ENCODE measurements at regions not wholly inside any gene's neighbourhood (a gene's known extent, or its start where the extent isn't known, plus 50 kb on each side); places are given as distances from the start of the nearest gene placed in this dataset.

DNA sequence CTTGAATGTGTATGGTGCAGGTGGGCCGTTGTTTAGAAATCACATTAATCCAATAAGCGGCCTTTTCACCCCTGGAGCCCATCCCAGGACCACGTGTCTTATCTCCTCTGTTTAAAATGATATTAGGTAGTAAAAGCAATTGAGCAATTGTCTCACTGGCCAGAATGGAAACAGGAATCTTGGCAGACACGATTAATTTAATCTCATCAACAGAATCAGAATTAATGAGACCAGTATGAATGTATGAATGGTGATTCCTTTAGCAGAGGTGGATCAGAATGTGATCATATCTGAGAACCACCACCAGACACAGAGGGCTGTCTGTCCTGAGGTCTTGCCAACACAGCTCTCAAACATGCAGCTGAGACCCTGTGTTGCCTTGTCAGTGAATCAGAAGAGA lies 1591.4 kb downstream of the REEP3 start:
- intact Hi-C loops (cut with micrococcal nuclease), result no loop called here
- Mint-ChIP-seq H3K9me3 (peaks cover 41% of the 10 kb centered on the region), H3K4me3 (no peak overlapping the region), H3K4me1 (ENCODE audit: low read depth) (no peaks in the 10 kb centered on the region), H3K27ac (no peak overlapping the region), H3K36me3 (ENCODE audit: low read depth) (no peaks in the 10 kb centered on the region), H3K27me3 (no peaks in the 10 kb centered on the region)

DNA sequence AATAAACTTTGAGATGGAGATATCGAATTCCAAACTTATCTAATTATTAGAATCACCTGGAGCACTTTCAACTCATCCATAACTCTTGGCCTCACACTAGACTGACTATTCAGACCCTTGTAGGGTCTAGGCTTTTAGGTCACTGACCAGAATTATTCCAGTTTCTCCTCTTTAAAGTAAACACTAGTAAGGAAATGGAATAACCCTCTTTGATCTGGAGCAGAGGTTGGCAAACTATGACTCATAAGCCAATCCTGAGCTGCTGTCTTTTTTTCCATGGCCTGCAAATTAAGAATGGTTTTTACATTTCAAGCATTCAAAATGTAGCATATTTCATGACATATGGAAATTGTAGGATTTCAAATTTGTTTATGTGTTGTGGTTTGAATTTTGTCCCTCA lies 1601.9 kb downstream of the REEP3 start:
- Mint-ChIP-seq H3K36me3 (ENCODE audit: low read depth) (no peaks in the 10 kb centered on the region), H3K4me3 (no peak overlapping the region), H3K4me1 (ENCODE audit: low read depth) (no peaks in the 10 kb centered on the region), H3K9me3 (no peaks in the 10 kb centered on the region), H3K27ac (no peak overlapping the region), H3K27me3 (no peaks in the 10 kb centered on the region)
- intact Hi-C loops (cut with micrococcal nuclease), result no loop called here

DNA sequence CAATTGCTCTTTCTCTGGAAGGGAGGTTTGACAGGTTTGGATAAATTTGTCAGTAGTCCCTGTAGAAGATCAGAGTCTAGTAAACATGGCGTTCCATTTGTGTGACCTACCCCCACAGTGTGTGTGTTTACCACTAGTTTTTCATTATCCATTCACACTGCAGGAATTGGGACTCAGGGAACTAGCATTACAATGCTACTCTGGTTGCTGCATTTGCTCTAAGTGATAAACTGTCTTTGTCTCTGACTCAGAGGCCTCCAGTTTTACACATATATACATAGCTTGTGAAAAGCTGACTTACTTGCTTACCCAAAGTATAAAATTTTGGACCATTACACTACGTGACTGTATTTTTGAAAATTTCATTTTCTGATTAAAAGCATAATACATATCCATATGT lies 1604.0 kb downstream of the REEP3 start:
- no peaks in the 10 kb centered on the region for H3K36me3 Mint-ChIP-seq (ENCODE audit: low read depth)
- H3K4me3 Mint-ChIP-seq, result no peak overlapping the region
- no peak overlapping the region for H3K27ac Mint-ChIP-seq
- no peaks in the 10 kb centered on the region for H3K4me1 Mint-ChIP-seq (ENCODE audit: low read depth)
- intact Hi-C loops (cut with micrococcal nuclease), result no loop called here
- no peaks in the 10 kb centered on the region for H3K27me3 Mint-ChIP-seq
- H3K9me3 Mint-ChIP-seq, result no peaks in the 10 kb centered on the region

DNA sequence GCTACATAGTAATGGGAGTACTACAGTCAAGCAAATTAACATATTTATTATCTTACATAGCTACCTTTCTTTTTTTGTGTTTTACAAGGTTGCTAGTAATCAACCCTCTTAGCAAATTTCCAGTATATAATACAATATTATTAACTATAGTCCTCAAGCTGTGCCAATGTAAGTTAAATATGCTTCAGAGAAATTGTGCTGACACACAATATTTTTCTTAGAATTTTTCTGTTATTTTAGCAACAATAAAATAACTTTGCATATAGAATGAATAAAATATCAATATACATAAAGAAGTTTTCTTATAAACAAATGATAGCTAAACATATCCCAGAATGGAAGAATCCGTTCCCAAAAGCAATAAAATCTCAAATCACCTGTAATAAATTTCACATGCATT lies 1605.1 kb downstream of the REEP3 start:
- H3K36me3 Mint-ChIP-seq (ENCODE audit: low read depth), result no peaks in the 10 kb centered on the region
- H3K27ac Mint-ChIP-seq, result no peak overlapping the region
- no peaks in the 10 kb centered on the region for H3K27me3 Mint-ChIP-seq
- intact Hi-C loops (cut with micrococcal nuclease), result no loop called here
- no peaks in the 10 kb centered on the region for H3K4me1 Mint-ChIP-seq (ENCODE audit: low read depth)
- H3K4me3 Mint-ChIP-seq, result no peak overlapping the region
- no peaks in the 10 kb centered on the region for H3K9me3 Mint-ChIP-seq

DNA sequence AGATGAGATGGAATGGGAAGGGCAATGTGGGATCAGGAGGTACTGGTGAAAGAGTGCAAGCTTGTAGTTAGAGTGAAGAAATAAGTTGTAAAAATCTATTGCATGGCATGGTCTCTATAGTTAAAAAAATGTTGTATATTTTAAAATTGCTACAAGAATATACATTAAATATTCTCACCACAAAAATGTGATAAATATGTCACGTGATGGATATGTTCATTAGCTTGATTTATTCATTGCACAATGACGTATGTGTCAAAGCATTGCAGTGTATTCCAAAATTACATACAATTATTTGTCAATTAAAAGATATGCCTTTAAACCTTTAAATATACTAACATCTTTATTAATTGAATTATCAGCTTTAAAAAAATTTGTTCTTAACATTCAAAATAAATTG lies 1607.1 kb downstream of the REEP3 start:
- intact Hi-C loops (cut with micrococcal nuclease), result no loop called here
- Mint-ChIP-seq H3K27me3 (no peaks in the 10 kb centered on the region), H3K4me1 (ENCODE audit: low read depth) (no peaks in the 10 kb centered on the region), H3K27ac (no peak overlapping the region), H3K36me3 (ENCODE audit: low read depth) (no peaks in the 10 kb centered on the region), H3K9me3 (no peaks in the 10 kb centered on the region), H3K4me3 (no peak overlapping the region)

DNA sequence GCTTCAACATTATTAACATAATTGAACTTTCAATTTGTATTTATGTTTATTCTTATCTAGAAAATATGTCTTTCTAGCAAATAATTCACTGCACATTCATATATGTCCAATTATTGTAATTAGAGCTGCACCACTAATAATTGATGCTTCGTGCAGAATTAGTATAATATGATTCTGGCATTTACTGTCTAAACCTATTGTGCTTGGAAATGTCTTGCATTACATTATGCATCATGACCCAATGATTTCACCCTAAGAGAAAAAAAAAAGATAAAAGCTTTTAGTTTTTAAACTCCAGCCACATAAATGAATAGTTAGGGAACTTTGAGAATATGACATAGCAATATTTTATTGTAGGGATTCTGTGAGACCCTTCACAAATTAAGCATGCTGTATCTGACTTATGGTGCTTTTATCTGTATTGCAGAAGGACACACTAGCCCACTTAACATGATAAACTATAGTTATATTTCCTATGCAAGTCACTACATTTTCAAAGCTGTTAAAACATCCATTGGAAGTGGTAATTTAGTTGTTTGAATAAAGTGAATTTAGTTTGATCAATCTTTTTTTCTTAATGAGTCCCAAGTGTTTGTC lies 1609.1 kb downstream of the REEP3 start:
- no peak overlapping the region for H3K27ac Mint-ChIP-seq
- intact Hi-C loops (cut with micrococcal nuclease), result no loop called here
- no peaks in the 10 kb centered on the region for H3K9me3 Mint-ChIP-seq
- no peak overlapping the region for H3K4me3 Mint-ChIP-seq
- H3K36me3 Mint-ChIP-seq (ENCODE audit: low read depth), result no peaks in the 10 kb centered on the region
- H3K27me3 Mint-ChIP-seq, result no peaks in the 10 kb centered on the region
- no peaks in the 10 kb centered on the region for H3K4me1 Mint-ChIP-seq (ENCODE audit: low read depth)

DNA sequence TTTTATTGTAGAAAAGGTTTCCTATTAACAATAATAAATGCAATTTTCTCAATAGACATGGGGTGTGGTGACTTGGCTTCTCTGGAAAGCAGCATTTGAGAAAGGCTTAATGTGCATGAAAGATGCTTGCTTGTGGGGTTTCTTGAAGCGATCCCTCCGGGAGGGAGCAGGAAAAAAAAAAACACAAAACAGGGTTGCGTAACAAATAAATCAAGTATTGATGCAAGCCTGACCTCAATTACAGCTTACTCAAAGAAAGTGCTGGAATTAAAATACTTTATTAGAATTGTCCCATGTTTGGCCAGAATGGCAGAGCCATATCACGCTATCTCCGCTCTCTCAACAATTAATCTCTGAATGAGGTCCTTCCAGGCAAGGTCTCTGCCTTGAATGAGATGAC lies 1612.5 kb downstream of the REEP3 start:
- no peaks in the 10 kb centered on the region for H3K36me3 Mint-ChIP-seq (ENCODE audit: low read depth)

DNA sequence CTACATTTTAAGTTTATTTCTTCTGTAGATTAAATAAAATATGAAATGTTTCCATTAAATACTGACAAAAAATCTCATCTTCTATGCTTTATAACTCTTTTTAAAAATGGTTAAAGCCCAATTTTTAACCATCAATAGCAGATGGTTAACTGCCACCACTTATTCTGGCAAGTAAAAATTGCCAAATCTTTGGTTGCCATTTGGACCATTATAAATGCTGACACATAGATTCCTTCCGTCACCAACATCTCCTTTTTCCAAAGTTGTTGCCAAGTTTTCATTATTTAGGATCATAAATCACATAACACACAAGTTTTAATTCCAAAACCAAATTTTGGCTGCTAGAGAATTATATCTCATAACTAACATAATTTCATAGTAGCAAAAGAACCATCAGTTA lies 1614.3 kb downstream of the REEP3 start:
- H3K4me1 Mint-ChIP-seq (ENCODE audit: low read depth), result no peaks in the 10 kb centered on the region
- intact Hi-C loops (cut with micrococcal nuclease), result no loop called here

More for the DNA sequence above, 1612.5 kb downstream of the REEP3 start:
- intact Hi-C loops (cut with micrococcal nuclease), result no loop called here
- H3K9me3 Mint-ChIP-seq, result no peaks in the 10 kb centered on the region
- H3K4me1 Mint-ChIP-seq (ENCODE audit: low read depth), result no peaks in the 10 kb centered on the region
- no peak overlapping the region for H3K4me3 Mint-ChIP-seq
- H3K27me3 Mint-ChIP-seq, result no peaks in the 10 kb centered on the region
- no peak overlapping the region for H3K27ac Mint-ChIP-seq

DNA sequence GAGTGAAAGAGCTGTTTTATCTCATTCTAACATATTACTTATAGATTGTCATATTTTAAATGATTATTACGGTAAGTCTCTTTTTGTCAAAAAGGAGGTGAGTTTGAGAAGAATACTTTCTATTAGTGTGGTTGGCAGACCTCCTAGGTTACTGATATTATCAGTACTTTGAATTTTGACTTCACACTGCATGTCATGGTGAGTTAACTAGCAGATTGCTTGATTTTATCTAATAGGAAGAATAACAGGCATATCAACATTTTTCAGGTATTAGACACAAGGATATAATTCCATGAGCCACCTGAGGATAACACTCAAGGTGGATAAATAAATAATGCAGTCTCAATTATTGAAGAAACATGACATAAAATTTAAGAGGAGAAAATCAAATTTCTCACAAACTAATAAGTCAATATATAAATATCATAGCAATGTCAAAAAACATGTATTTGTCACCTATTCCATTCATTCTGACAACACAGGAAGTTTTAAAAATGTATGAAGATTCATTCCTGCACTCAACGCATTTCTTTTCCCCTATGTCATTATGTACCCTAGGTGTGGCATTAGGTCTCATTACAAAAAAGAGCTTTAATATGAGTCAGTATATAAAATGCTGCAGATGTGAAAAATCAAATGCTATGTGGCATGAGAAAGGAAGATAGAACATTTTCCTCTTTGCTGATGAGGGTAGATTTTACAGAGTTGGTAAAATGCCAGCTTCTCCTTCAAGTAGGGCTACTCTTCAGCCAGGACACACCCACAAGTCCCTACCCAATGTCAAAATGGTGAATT lies 1621.6 kb downstream of the REEP3 start:
- no peak overlapping the region for H3K4me3 Mint-ChIP-seq
- no peaks in the 10 kb centered on the region for H3K4me1 Mint-ChIP-seq (ENCODE audit: low read depth)
- intact Hi-C loops (cut with micrococcal nuclease), result no loop called here
- no peaks in the 10 kb centered on the region for H3K27me3 Mint-ChIP-seq
- H3K36me3 Mint-ChIP-seq (ENCODE audit: low read depth), result no peaks in the 10 kb centered on the region
- H3K27ac Mint-ChIP-seq, result no peak overlapping the region
- H3K9me3 Mint-ChIP-seq, result no peaks in the 10 kb centered on the region

More for the DNA sequence above, 1614.3 kb downstream of the REEP3 start:
- no peaks in the 10 kb centered on the region for H3K9me3 Mint-ChIP-seq
- H3K27me3 Mint-ChIP-seq, result no peaks in the 10 kb centered on the region
- no peak overlapping the region for H3K27ac Mint-ChIP-seq
- H3K4me3 Mint-ChIP-seq, result no peak overlapping the region
- no peaks in the 10 kb centered on the region for H3K36me3 Mint-ChIP-seq (ENCODE audit: low read depth)

DNA sequence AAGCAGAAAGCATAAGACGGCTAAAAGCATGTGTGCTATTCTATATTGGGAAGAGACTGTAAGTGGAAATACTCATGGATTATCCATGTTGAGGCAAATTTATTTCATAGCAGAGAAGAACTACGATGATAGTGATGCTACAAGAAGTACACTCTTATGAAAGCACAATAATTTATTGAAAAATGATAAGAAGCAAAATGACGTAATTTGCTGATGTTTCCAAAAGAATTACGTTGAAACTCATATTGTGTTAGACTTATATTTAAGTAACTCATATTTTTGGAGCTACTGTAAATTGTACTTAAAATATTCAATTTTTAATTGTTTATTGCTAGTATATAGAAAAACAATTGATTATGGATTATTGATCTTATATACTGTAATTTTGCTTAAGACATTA lies 1622.5 kb downstream of the REEP3 start:
- Mint-ChIP-seq H3K27me3 (no peaks in the 10 kb centered on the region), H3K4me1 (ENCODE audit: low read depth) (no peaks in the 10 kb centered on the region), H3K4me3 (no peak overlapping the region), H3K27ac (no peak overlapping the region), H3K36me3 (ENCODE audit: low read depth) (no peaks in the 10 kb centered on the region), H3K9me3 (no peaks in the 10 kb centered on the region)
- intact Hi-C loops (cut with micrococcal nuclease), result no loop called here

DNA sequence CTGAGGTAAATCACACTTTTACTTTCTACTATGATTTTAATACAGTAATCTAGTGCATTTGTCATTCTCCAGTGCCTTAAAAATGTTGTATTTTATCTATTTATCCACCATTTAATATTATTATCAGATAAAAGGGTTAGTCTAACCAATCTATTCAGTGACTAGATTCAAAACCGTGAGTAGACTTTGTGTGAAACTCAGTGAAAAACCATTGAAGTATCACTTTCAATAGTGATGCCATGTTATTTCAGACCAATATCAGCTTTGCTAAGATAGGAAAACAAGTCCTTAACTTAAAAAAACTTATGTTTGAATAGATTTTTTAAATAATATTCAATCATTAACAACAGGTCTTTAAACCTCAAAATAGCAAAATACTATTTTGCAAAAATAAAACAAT lies 1628.7 kb downstream of the REEP3 start:
- intact Hi-C loops (cut with micrococcal nuclease), result no loop called here
- Mint-ChIP-seq H3K9me3 (no peaks in the 10 kb centered on the region), H3K36me3 (ENCODE audit: low read depth) (no peaks in the 10 kb centered on the region), H3K4me1 (ENCODE audit: low read depth) (no peaks in the 10 kb centered on the region), H3K27ac (no peak overlapping the region), H3K4me3 (no peak overlapping the region), H3K27me3 (no peaks in the 10 kb centered on the region)

DNA sequence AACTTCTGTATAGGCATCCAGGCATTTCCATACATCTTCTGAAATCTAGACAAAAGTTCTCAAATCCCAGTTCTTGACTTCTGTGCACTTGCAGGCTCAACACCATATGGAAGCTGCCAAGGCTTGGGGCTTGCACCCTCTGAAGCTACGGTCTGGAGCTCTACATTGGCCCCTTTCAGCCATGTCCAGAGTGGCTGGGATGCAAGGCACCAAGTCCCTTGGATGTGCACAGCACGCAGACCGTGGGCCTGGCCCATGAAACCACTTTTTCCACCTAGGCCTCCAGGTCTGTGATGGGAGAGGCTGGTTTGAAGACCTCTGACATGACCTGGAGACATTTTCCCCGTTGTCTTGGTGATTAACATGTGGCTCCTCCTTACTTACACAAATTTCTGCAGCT lies 1645.1 kb downstream of the REEP3 start:
- H3K27ac Mint-ChIP-seq, result no peak overlapping the region
- H3K27me3 Mint-ChIP-seq, result no peaks in the 10 kb centered on the region
- H3K9me3 Mint-ChIP-seq, result peaks cover 24% of the 10 kb centered on the region
- no peaks in the 10 kb centered on the region for H3K36me3 Mint-ChIP-seq (ENCODE audit: low read depth)
- no peak overlapping the region for H3K4me3 Mint-ChIP-seq
- no peaks in the 10 kb centered on the region for H3K4me1 Mint-ChIP-seq (ENCODE audit: low read depth)
- intact Hi-C loops (cut with micrococcal nuclease), result no loop called here

DNA sequence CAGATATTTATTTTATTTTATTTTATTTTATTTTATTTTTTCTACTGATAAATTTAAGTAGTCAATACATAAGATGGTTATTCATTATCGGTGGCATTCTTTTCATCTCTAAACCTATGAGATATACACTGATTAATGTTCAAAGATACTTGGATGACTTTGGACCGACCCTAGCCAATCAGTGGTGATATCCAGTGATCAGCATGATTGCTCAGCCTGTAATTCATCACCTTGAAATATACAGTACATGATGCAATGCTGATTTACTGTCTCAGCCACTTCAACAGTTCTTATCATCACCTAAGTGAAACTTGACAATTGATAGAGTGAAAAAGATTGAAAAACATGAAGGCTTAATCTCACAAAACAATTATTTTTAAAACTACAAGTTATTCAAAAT lies 1651.0 kb downstream of the REEP3 start:
- no peak overlapping the region for H3K27ac Mint-ChIP-seq
- no peaks in the 10 kb centered on the region for H3K4me1 Mint-ChIP-seq (ENCODE audit: low read depth)
- H3K9me3 Mint-ChIP-seq, result peaks cover 35% of the 10 kb centered on the region
- intact Hi-C loops (cut with micrococcal nuclease), result no loop called here
- H3K36me3 Mint-ChIP-seq (ENCODE audit: low read depth), result no peaks in the 10 kb centered on the region
- no peak overlapping the region for H3K4me3 Mint-ChIP-seq
- no peaks in the 10 kb centered on the region for H3K27me3 Mint-ChIP-seq

DNA sequence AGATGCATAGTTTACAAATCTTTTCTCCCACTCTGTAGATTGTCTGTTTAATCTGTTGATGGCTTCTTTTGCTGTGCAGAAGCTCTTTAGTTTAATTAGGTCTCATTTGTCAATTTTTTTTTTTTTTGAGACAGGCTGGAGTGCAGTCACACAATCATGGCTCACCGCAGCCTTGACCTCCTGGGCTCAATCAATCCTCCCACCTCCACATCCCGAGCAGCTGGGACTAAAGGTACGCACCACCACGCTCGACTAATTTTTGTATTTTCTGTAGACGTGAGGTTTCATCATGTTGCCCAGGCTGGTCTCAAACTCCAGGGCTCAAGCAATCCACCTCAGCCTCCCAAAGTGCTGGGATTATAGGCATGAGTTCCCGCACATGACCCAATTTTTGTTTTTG lies 1655.8 kb downstream of the REEP3 start:
- intact Hi-C loops (cut with micrococcal nuclease), result no loop called here
- no peak overlapping the region for H3K27ac Mint-ChIP-seq
- peaks cover 43% of the 10 kb centered on the region for H3K9me3 Mint-ChIP-seq
- H3K4me1 Mint-ChIP-seq (ENCODE audit: low read depth), result no peaks in the 10 kb centered on the region
- H3K36me3 Mint-ChIP-seq (ENCODE audit: low read depth), result no peaks in the 10 kb centered on the region
- H3K4me3 Mint-ChIP-seq, result no peak overlapping the region
- H3K27me3 Mint-ChIP-seq, result no peaks in the 10 kb centered on the region

DNA sequence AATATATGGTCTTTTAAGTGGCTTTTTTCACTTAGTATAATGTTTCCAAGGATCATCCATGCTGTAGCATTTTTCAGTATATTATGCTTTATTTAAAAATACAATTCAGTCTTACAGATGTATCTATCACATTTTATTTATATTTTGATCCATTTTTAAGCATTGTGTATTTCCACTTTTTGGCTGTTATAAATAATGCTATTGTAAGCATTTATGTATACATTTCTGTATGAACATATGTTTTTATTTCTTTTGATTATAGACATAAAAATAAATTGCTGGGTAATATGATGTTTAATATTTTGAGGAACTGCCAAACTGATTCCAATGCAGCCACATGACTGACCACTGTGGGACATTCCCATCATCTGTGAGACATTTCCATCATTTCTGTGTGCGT lies 1662.0 kb downstream of the REEP3 start:
- no peaks in the 10 kb centered on the region for H3K27me3 Mint-ChIP-seq

More for the DNA sequence above, 1662.0 kb downstream of the REEP3 start:
- no peak overlapping the region for H3K27ac Mint-ChIP-seq
- no peak overlapping the region for H3K4me3 Mint-ChIP-seq
- intact Hi-C loops (cut with micrococcal nuclease), result no loop called here
- no peaks in the 10 kb centered on the region for H3K36me3 Mint-ChIP-seq (ENCODE audit: low read depth)
- H3K4me1 Mint-ChIP-seq (ENCODE audit: low read depth), result no peaks in the 10 kb centered on the region
- H3K9me3 Mint-ChIP-seq, result peaks cover 25% of the 10 kb centered on the region
